ENCODE measurements at regions not wholly inside any gene's neighbourhood (a gene's known extent, or its start where the extent isn't known, plus 50 kb on each side); places are given as distances from the start of the nearest gene placed in this dataset.

GRCh38 chr5:85441853-85442252 is 1057.2 kb upstream of the EDIL3 start:
- Histone ChIP-seq H3K4me2 (no peak overlapping the region), H2AFZ (no peak overlapping the region), H3K9me2 (replicated peaks; ENCODE audit: insufficient read depth) (no peaks in the 10 kb centered on the region), H3K4me3 (no peak overlapping the region), H3K4me1 (ENCODE audit: insufficient read depth) (no peaks in the 10 kb centered on the region), H3K27me3 (no peaks in the 10 kb centered on the region), H3K36me3 (replicated peaks; ENCODE audit: insufficient read depth, low read depth) (no peaks in the 10 kb centered on the region), H3K27ac (no peak overlapping the region), H3K9me3 (ENCODE audit: low read depth) (no peaks in the 10 kb centered on the region), H3K79me2 (no peaks in the 10 kb centered on the region), H4K20me1 (ENCODE audit: insufficient read depth, poor library complexity, severe bottlenecking) (no peaks in the 10 kb centered on the region)
- no peak for DNase-seq (ENCODE audit: low spot score)
- TF ChIP-seq EZH2phosphoT487 (IDR thresholded peaks at IDR 0.05; ENCODE audit: low read depth, severe bottlenecking, unreplicated experiment) (no peak), EZH2 (IDR thresholded peaks at IDR 0.05; ENCODE audit: borderline replicate concordance) (no peak)
- TF ChIP-seq, protein P1, sequence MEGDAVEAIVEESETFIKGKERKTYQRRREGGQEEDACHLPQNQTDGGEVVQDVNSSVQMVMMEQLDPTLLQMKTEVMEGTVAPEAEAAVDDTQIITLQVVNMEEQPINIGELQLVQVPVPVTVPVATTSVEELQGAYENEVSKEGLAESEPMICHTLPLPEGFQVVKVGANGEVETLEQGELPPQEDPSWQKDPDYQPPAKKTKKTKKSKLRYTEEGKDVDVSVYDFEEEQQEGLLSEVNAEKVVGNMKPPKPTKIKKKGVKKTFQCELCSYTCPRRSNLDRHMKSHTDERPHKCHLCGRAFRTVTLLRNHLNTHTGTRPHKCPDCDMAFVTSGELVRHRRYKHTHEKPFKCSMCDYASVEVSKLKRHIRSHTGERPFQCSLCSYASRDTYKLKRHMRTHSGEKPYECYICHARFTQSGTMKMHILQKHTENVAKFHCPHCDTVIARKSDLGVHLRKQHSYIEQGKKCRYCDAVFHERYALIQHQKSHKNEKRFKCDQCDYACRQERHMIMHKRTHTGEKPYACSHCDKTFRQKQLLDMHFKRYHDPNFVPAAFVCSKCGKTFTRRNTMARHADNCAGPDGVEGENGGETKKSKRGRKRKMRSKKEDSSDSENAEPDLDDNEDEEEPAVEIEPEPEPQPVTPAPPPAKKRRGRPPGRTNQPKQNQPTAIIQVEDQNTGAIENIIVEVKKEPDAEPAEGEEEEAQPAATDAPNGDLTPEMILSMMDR (IDR thresholded peaks at IDR 0.05; ENCODE audit: poor library complexity), result no peak
- WGBS (ENCODE audit: low lambda C conversion rate, missing lambda C conversion rate), result 88% methylated on average over 3 of the region's 3 CpGs

DNA sequence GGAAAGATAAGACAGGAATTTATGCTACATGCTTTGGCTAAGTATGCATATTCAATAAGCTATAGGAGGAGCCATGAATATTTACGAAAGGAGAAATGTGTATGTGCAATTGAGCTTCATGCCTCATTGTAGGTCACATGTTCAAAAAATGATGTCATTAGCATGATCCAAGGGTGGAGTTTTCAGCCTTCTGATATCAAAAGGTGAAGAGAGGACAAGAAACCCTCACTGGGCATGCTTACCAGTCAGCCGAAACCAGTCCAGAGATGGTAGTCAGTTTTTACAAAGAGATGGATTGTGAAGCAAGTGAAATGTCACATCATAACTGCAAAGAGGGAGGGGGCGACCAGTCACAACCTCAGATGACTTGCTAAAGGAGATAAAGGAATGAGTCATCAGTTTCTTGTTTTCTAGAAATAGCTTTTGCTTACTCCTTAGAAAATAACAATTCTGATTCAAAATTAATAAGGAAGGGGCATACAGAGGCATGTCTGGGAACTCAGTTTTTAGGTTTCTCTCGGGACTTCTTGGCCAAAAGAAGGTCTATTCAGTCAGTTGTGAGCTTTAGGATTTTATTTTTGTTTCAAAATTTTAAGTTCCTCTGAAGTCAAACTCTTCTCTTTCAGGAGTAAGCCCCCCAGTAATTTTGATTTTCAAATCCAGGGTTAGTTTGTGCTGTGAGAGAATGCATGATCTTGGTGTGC is 1067.8 kb upstream of the EDIL3 start:
- no peak for TF ChIP-seq EZH2 (IDR thresholded peaks at IDR 0.05; ENCODE audit: borderline replicate concordance)
- TF ChIP-seq, protein P1 (IDR thresholded peaks at IDR 0.05; ENCODE audit: poor library complexity), result no peak
- Histone ChIP-seq H3K4me1 (ENCODE audit: insufficient read depth) (no peaks in the 10 kb centered on the region), H3K9me2 (replicated peaks; ENCODE audit: insufficient read depth) (no peaks in the 10 kb centered on the region), H3K36me3 (replicated peaks; ENCODE audit: insufficient read depth, low read depth) (no peaks in the 10 kb centered on the region), H4K20me1 (ENCODE audit: insufficient read depth, poor library complexity, severe bottlenecking) (no peaks in the 10 kb centered on the region), H3K9me3 (ENCODE audit: low read depth) (no peaks in the 10 kb centered on the region), H3K4me2 (no peak overlapping the region), H2AFZ (no peak overlapping the region), H3K79me2 (no peaks in the 10 kb centered on the region), H3K27ac (peak overlapping the region; percentile 22), H3K4me3 (no peak overlapping the region), H3K27me3 (no peaks in the 10 kb centered on the region)
- DNase-seq (ENCODE audit: low spot score), result peak; percentile 12
- 87% methylated on average over 4 of the region's 4 CpGs for WGBS (ENCODE audit: low lambda C conversion rate, missing lambda C conversion rate)

DNA sequence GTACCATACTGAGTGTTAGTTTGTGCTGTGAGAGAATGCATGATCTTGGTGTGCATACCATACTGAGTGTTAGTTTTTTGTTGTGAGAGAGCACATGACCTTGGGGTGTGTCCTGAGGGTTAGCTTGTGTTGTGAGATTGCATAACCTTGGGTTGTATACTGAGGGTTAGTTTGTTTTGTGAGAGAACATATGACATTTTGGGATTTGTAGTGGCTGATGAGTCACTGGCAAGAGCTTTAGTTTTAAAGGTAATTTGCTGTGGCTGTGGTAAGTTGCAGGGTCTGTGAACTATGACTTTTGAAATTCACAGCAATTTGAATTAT is 1068.3 kb upstream of the EDIL3 start:
- Histone ChIP-seq H3K36me3 (replicated peaks; ENCODE audit: insufficient read depth, low read depth) (no peaks in the 10 kb centered on the region), H3K9me2 (replicated peaks; ENCODE audit: insufficient read depth) (no peaks in the 10 kb centered on the region), H3K79me2 (no peaks in the 10 kb centered on the region), H3K4me2 (no peak overlapping the region), H4K20me1 (ENCODE audit: insufficient read depth, poor library complexity, severe bottlenecking) (no peaks in the 10 kb centered on the region), H3K4me1 (ENCODE audit: insufficient read depth) (no peaks in the 10 kb centered on the region), H3K9me3 (ENCODE audit: low read depth) (no peaks in the 10 kb centered on the region), H3K4me3 (no peak overlapping the region), H3K27me3 (no peaks in the 10 kb centered on the region), H3K27ac (peak overlapping the region; percentile 22), H2AFZ (no peak overlapping the region)
- no peak for TF ChIP-seq EZH2 (IDR thresholded peaks at IDR 0.05; ENCODE audit: borderline replicate concordance)
- TF ChIP-seq, protein P1 (IDR thresholded peaks at IDR 0.05; ENCODE audit: poor library complexity), result no peak
- TF ChIP-seq EZH2phosphoT487 (IDR thresholded peaks at IDR 0.05; ENCODE audit: low read depth, severe bottlenecking, unreplicated experiment), result no peak
- DNase-seq (ENCODE audit: low spot score), result no peak

- Histone ChIP-seq H4K20me1 (ENCODE audit: insufficient read depth, poor library complexity, severe bottlenecking) (no peaks in the 10 kb centered on the region), H2AFZ (no peak overlapping the region), H3K79me2 (no peaks in the 10 kb centered on the region), H3K27me3 (no peaks in the 10 kb centered on the region), H3K9me2 (replicated peaks; ENCODE audit: insufficient read depth) (no peaks in the 10 kb centered on the region), H3K4me2 (no peak overlapping the region), H3K36me3 (replicated peaks; ENCODE audit: insufficient read depth, low read depth) (no peaks in the 10 kb centered on the region), H3K4me3 (no peak overlapping the region), H3K9me3 (ENCODE audit: low read depth) (no peaks in the 10 kb centered on the region), H3K27ac (no peak overlapping the region), H3K4me1 (ENCODE audit: insufficient read depth) (no peaks in the 10 kb centered on the region)
- 83% methylated on average over 2 of the region's 2 CpGs for WGBS (ENCODE audit: low lambda C conversion rate, missing lambda C conversion rate)
- no peak for DNase-seq (ENCODE audit: low spot score)
- TF ChIP-seq EZH2phosphoT487 (IDR thresholded peaks at IDR 0.05; ENCODE audit: low read depth, severe bottlenecking, unreplicated experiment), result no peak
- TF ChIP-seq, protein P1 (IDR thresholded peaks at IDR 0.05; ENCODE audit: poor library complexity), result no peak
- TF ChIP-seq EZH2 (IDR thresholded peaks at IDR 0.05; ENCODE audit: borderline replicate concordance), result no peak
These were observed 1073.6 kb upstream of the EDIL3 start for GRCh38 chr5:85458319-85458718.
